OCI-LY7 (cell line): ENCODE measurements at regions not wholly inside any gene's neighbourhood (a gene's known extent, or its start where the extent isn't known, plus 50 kb on each side); places are given as distances from the start of the nearest gene placed in this dataset.

ENCODE experiments used
- EZH2phosphoT487 ChIP-seq: fragments of 200-600 bp; sonication (generic); IDR thresholded peaks from 2 replicates; pipeline ENCODE4 v1.6.1; 2018; ENCODE audit warnings: low read depth, borderline replicate concordance, mild to moderate bottlenecking, mixed run types, antibody characterized with exemption, low read length, moderate library complexity, mixed read lengths
- TF ChIP-seq, protein P1 (sequence below): fragments of 200-600 bp; sonication (generic); conservative IDR thresholded peaks from 2 replicates; pipeline ENCODE4 v1.5.1; 2014; ENCODE audit warnings: mild to moderate bottlenecking, antibody characterized with exemption, low read length, moderate library complexity, mixed read lengths

DNA sequence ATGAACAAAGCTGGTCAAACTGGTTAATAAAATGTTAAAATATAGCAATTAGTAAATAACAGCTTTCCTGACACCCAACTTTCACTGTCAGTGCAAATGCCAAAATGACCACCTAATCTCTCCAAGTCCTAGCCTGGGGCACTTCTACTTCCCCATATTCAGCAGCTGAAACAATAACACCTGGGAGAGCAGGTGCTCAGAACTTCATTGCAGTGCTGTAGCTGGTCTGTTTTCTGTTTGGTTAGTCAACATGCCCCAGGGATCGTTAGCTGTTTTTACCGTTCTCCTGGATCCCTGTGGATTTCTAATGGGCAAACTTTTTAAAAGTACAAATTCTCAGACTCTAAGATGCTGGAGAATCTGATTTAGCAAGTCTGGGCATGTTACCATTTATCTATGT, 759.7 kb downstream of the GALC start:
- TF ChIP-seq, protein P1, sequence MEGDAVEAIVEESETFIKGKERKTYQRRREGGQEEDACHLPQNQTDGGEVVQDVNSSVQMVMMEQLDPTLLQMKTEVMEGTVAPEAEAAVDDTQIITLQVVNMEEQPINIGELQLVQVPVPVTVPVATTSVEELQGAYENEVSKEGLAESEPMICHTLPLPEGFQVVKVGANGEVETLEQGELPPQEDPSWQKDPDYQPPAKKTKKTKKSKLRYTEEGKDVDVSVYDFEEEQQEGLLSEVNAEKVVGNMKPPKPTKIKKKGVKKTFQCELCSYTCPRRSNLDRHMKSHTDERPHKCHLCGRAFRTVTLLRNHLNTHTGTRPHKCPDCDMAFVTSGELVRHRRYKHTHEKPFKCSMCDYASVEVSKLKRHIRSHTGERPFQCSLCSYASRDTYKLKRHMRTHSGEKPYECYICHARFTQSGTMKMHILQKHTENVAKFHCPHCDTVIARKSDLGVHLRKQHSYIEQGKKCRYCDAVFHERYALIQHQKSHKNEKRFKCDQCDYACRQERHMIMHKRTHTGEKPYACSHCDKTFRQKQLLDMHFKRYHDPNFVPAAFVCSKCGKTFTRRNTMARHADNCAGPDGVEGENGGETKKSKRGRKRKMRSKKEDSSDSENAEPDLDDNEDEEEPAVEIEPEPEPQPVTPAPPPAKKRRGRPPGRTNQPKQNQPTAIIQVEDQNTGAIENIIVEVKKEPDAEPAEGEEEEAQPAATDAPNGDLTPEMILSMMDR: no peak
- no peak for TF ChIP-seq EZH2phosphoT487
